Trophoblast cell (in vitro differentiated cells and primary cell): ENCODE measurements at regions not wholly inside any gene's neighbourhood (a gene's known extent, or its start where the extent isn't known, plus 50 kb on each side); places are given as distances from the start of the nearest gene placed in this dataset.

Source experiments
- DNase-seq, 2 donors: peaks; one replicate each; pipeline ENCODE4 v3.0.0-alpha.2; 2016
- H2AFZ ChIP-seq: 2 replicates; pipeline ENCODE4 v1.6.1; 2013; ENCODE audit warnings: low read length, moderate library complexity, mild to moderate bottlenecking; ENCODE audit not compliant: insufficient read depth, poor library complexity
- H2AK5ac ChIP-seq: 2 replicates; pipeline ENCODE4 v1.6.1; 2013; ENCODE audit warnings: mild to moderate bottlenecking, low read length
- H2BK120ac ChIP-seq: 2 replicates; pipeline ENCODE4 v1.6.1; 2013; ENCODE audit warnings: low read length, mild to moderate bottlenecking, moderate library complexity; ENCODE audit not compliant: insufficient read depth, poor library complexity
- H2BK12ac ChIP-seq: 2 replicates; pipeline ENCODE4 v1.6.1; 2013; ENCODE audit warnings: mild to moderate bottlenecking, low read length, moderate library complexity
- H2BK5ac ChIP-seq: 2 replicates; pipeline ENCODE4 v1.6.1; 2013; ENCODE audit warnings: low read length, low read depth, moderate library complexity, mild to moderate bottlenecking; ENCODE audit not compliant: poor library complexity
- H3K14ac ChIP-seq: 2 replicates; pipeline ENCODE4 v1.6.1; 2013; ENCODE audit warnings: mild to moderate bottlenecking, low read length
- H3K18ac ChIP-seq: 2 replicates; pipeline ENCODE4 v1.6.1; 2013; ENCODE audit warnings: mild to moderate bottlenecking, low read length
- H3K23ac ChIP-seq: 2 replicates; pipeline ENCODE4 v1.6.1; 2013; ENCODE audit warnings: low read length
- H3K27ac ChIP-seq: 2 replicates; pipeline ENCODE4 v1.5.1; 2013; ENCODE audit warnings: low read depth, mild to moderate bottlenecking, inconsistent platforms, low read length, moderate library complexity
- H3K27me3 ChIP-seq: 2 replicates; pipeline ENCODE4 v1.6.1; 2013; ENCODE audit warnings: inconsistent platforms, mild to moderate bottlenecking, low read length, moderate library complexity; ENCODE audit not compliant: insufficient read depth
- H3K36me3 ChIP-seq, 2 experiments: 1 replicate in 1 of 2; 2 replicates in 1 of 2; pipeline ENCODE4 v1.6.1; 2013; ENCODE audit warnings: low read length in 2 of 2, mild to moderate bottlenecking in 2 of 2, moderate library complexity in 1 of 2; ENCODE audit not compliant: insufficient read depth in 2 of 2, control insufficient read depth in 1 of 2
- H3K4ac ChIP-seq: 2 replicates; pipeline ENCODE4 v1.6.1; 2013; ENCODE audit warnings: low read depth, mild to moderate bottlenecking, low read length, moderate library complexity
- H3K4me1 ChIP-seq, 2 experiments: 1 replicate in 1 of 2; 2 replicates in 1 of 2; pipeline ENCODE4 v1.6.1; 2013; ENCODE audit warnings: low read length in 2 of 2, mild to moderate bottlenecking in 2 of 2, moderate library complexity in 1 of 2; ENCODE audit not compliant: insufficient read depth in 2 of 2, control insufficient read depth in 1 of 2
- H3K4me2 ChIP-seq: 2 replicates; pipeline ENCODE4 v1.6.1; 2013; ENCODE audit warnings: inconsistent platforms, mild to moderate bottlenecking, low read length, moderate library complexity
- H3K4me3 ChIP-seq: 2 replicates; pipeline ENCODE4 v1.5.1; 2013; ENCODE audit warnings: mild to moderate bottlenecking, low read depth, low read length, inconsistent platforms
- H3K79me1 ChIP-seq: one replicate; pipeline ENCODE4 v1.6.1; 2013; ENCODE audit warnings: low read length
- H3K79me2 ChIP-seq: 2 replicates; pipeline ENCODE4 v1.6.1; 2013; ENCODE audit warnings: low read length, mild to moderate bottlenecking; ENCODE audit not compliant: control insufficient read depth, insufficient read depth, poor library complexity
- H3K9ac ChIP-seq: 2 replicates; pipeline ENCODE4 v1.6.1; 2013; ENCODE audit warnings: mild to moderate bottlenecking, low read length
- H3K9me3 ChIP-seq: 2 replicates; pipeline ENCODE4 v1.6.1; 2013; ENCODE audit warnings: low read depth, mild to moderate bottlenecking, control low read depth, inconsistent platforms, low read length; ENCODE audit not compliant: insufficient read depth
- H4K12ac ChIP-seq: 2 replicates; pipeline ENCODE4 v1.6.1; 2013; ENCODE audit warnings: low read depth, mild to moderate bottlenecking, low read length, moderate library complexity
- H4K8ac ChIP-seq: 2 replicates; pipeline ENCODE4 v1.6.1; 2013; ENCODE audit warnings: low read depth, mild to moderate bottlenecking, low read length, moderate library complexity
- H4K91ac ChIP-seq: one replicate; pipeline ENCODE4 v1.6.1; 2013; ENCODE audit warnings: low read depth, mild to moderate bottlenecking, low read length, moderate library complexity
- WGBS: extraction: QIAGEN DNeasy Blood & Tissue Kit; methylation state at CpG from one replicate; pipeline ENCODE4 v1.1.7; 2013; ENCODE audit warnings: missing lambda C conversion rate; ENCODE audit not compliant: insufficient read length, insufficient coverage; ENCODE audit errors: extremely low coverage; 5-methylcytosine and 5-hydroxymethylcytosine counted together

- Histone ChIP-seq H3K14ac (no peak overlapping the region), H3K27me3 (no peaks in the 10 kb centered on the region), H3K23ac (no peak overlapping the region), H3K4me3 (no peak overlapping the region), H3K9me3 (peaks cover 2% of the 10 kb centered on the region), H2AFZ (no peak overlapping the region), H2BK5ac (no peak overlapping the region), H3K4ac (no peak overlapping the region), H3K79me1 (no peaks in the 10 kb centered on the region), H4K8ac (no peak overlapping the region), H3K4me1 (no peaks in the 10 kb centered on the region), H2AK5ac (no peak overlapping the region), H3K9ac (no peak overlapping the region), H2BK12ac (no peak overlapping the region), H4K12ac (no peak overlapping the region), H4K91ac (no peak overlapping the region), H3K4me2 (no peak overlapping the region), H2BK120ac (no peak overlapping the region), H3K27ac (no peak overlapping the region), H3K18ac (no peak overlapping the region), H3K79me2 (no peaks in the 10 kb centered on the region), H3K36me3 (no peaks in the 10 kb centered on the region)
- no peak for DNase-seq
- WGBS = no CpG with 5 or more reads among the region's 4 CpGs
These were observed 411.7 kb upstream of the FZD8 start for GRCh38 chr10:36053775-36054174.

DNA sequence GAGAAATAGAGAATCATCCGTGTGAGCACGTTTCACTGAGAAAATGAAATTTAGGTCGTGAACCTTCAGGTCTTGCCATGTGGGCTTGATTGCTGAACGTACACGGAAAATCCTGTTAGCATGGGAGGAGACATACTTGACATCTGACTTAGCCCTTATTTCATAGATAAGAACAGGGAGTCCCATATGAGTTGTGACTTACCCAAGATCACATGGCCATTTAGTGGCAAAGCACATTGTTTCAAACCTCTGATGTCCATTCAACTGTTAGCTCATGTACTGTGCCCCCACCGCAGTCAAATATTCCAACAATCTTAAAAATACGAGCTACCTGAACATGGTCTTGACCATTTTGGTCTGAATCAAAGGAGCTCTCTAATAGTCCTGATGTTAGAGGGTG is 411.2 kb upstream of the FZD8 start:
- no CpG with 5 or more reads among the region's 7 CpGs for WGBS
- H3K14ac ChIP-seq = no peak overlapping the region
- H3K18ac ChIP-seq = no peak overlapping the region

GRCh38 chr10:36051500-36051991 is 409.4 kb upstream of the FZD8 start:
- no peak overlapping the region for H3K18ac ChIP-seq
- H4K91ac ChIP-seq = no peak overlapping the region
- no peak overlapping the region for H2BK5ac ChIP-seq
- H3K14ac ChIP-seq = no peak overlapping the region
- H3K4ac ChIP-seq = no peak overlapping the region
- H3K23ac ChIP-seq = no peak overlapping the region
- no peak overlapping the region for H2AFZ ChIP-seq
- H3K9me3 ChIP-seq = peaks cover 3% of the 10 kb centered on the region
- no peak overlapping the region for H3K4me2 ChIP-seq
- no CpG with 5 or more reads among the region's 4 CpGs for WGBS
- no peaks in the 10 kb centered on the region for H3K4me1 ChIP-seq
- no peaks in the 10 kb centered on the region for H3K79me1 ChIP-seq
- DNase-seq = no peak
- no peak overlapping the region for H2BK120ac ChIP-seq
- no peak overlapping the region for H4K12ac ChIP-seq
- H3K9ac ChIP-seq = no peak overlapping the region
- no peak overlapping the region for H2BK12ac ChIP-seq
- H3K4me3 ChIP-seq = no peak overlapping the region
- no peak overlapping the region for H4K8ac ChIP-seq
- H3K79me2 ChIP-seq = no peaks in the 10 kb centered on the region
- no peak overlapping the region for H2AK5ac ChIP-seq
- no peaks in the 10 kb centered on the region for H3K36me3 ChIP-seq
- no peak overlapping the region for H3K27ac ChIP-seq
- no peaks in the 10 kb centered on the region for H3K27me3 ChIP-seq

More for the DNA sequence above, 411.2 kb upstream of the FZD8 start:
- Histone ChIP-seq H3K79me1 (no peaks in the 10 kb centered on the region), H3K9me3 (peaks cover 3% of the 10 kb centered on the region), H2BK120ac (no peak overlapping the region), H2AK5ac (no peak overlapping the region), H3K27ac (no peak overlapping the region), H3K23ac (no peak overlapping the region), H3K27me3 (no peaks in the 10 kb centered on the region), H3K4me2 (no peak overlapping the region), H3K36me3 (no peaks in the 10 kb centered on the region), H3K4ac (no peak overlapping the region), H3K79me2 (no peaks in the 10 kb centered on the region), H4K12ac (no peak overlapping the region), H3K9ac (no peak overlapping the region), H2BK12ac (no peak overlapping the region), H4K91ac (no peak overlapping the region), H3K4me1 (no peaks in the 10 kb centered on the region), H4K8ac (no peak overlapping the region), H3K4me3 (no peak overlapping the region), H2AFZ (no peak overlapping the region), H2BK5ac (no peak overlapping the region)
- peak; percentile 59 to 82 for DNase-seq

DNA sequence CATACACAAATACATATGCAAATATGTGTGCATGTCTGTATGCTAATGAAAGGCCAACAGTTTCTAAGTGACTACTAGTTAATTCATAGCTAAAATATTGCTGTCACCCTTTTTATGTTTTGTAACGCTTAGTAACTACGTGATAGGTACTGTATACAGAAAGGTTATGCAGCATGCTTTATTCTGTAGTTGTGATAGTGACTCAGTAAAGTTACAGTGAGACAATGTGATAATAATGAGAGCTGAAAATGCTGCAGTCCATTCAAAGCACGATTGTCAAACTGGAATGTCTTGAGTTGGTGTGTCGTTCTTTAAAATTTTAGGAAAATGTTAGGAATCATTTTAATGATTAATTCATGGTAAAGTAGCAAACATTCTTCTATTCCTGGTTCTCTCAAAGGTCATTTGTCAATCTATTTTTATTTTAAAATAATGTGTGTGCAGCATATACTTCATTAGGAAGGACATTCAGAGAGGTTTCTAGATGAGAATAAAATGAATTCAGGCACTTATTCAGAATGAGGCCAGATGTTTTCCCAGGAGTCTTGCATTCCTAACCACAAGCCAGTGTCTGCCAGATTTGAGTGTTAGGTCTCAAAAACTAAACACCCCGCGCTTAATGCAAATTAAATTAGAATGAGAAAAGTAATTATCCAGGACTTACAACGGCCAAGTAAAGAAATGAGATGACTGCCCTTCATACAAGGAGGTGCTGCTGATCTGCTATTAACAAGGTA is 408.8 kb upstream of the FZD8 start:
- no peak overlapping the region for H2AK5ac ChIP-seq
- no peak for DNase-seq
- H2BK5ac ChIP-seq = no peak overlapping the region
- H3K18ac ChIP-seq = no peak overlapping the region
- no peak overlapping the region for H3K4ac ChIP-seq
- H2BK12ac ChIP-seq = no peak overlapping the region
- H4K91ac ChIP-seq = no peak overlapping the region
- no peak overlapping the region for H3K4me3 ChIP-seq
- no peak overlapping the region for H3K14ac ChIP-seq
- no CpG with 5 or more reads among the region's 7 CpGs for WGBS
- H3K27me3 ChIP-seq = no peaks in the 10 kb centered on the region
- H4K8ac ChIP-seq = no peak overlapping the region
- H3K4me1 ChIP-seq = no peaks in the 10 kb centered on the region
- no peaks in the 10 kb centered on the region for H3K79me1 ChIP-seq
- no peak overlapping the region for H2AFZ ChIP-seq
- no peak overlapping the region for H3K9ac ChIP-seq
- no peak overlapping the region for H3K23ac ChIP-seq
- no peaks in the 10 kb centered on the region for H3K36me3 ChIP-seq
- H3K27ac ChIP-seq = no peak overlapping the region
- no peak overlapping the region for H3K4me2 ChIP-seq
- peaks cover 3% of the 10 kb centered on the region for H3K9me3 ChIP-seq
- no peaks in the 10 kb centered on the region for H3K79me2 ChIP-seq
- H4K12ac ChIP-seq = no peak overlapping the region
- no peak overlapping the region for H2BK120ac ChIP-seq
